HG03558 (cell line): ENCODE measurements at regions not wholly inside any gene's neighbourhood (a gene's known extent, or its start where the extent isn't known, plus 50 kb on each side); places are given as distances from the start of the nearest gene placed in this dataset.

ENCODE experiments used
- ATAC-seq: cut with Tn5 transposase; IDR thresholded peaks from one replicate; pipeline ENCODE4 v1.9.1; 2021; ENCODE audit warnings: moderate number of reproducible peaks; ENCODE audit not compliant: unreplicated experiment; ENCODE audit errors: extremely low read depth

GRCh38 chr7:24505968-24506367 is 67.3 kb upstream of the PALS2 start:
- no peak for ATAC-seq

GRCh38 chr7:24508316-24508715 is 64.9 kb upstream of the PALS2 start:
- ATAC-seq = no peak

- ATAC-seq = no peak
Measured at GRCh38 chr7:24510759-24511158, 62.5 kb upstream of the PALS2 start.

- ATAC-seq = no peak
Measured at GRCh38 chr7:24517166-24517565, 56.1 kb upstream of the PALS2 start.

GRCh38 chr7:24521917-24522623 is 51.2 kb upstream of the PALS2 start:
- no peak for ATAC-seq
